Astrocyte (in vitro differentiated cells and primary cell): ENCODE measurements at regions not wholly inside any gene's neighbourhood (a gene's known extent, or its start where the extent isn't known, plus 50 kb on each side); places are given as distances from the start of the nearest gene placed in this dataset.

Experiments
- DNase-seq: peaks from one replicate; pipeline ENCODE4 v3.0.0-alpha.2; 2010; ENCODE audit warnings: low read depth
- FAIRE-seq: peaks from 2 replicates; lab custom pipeline; 2011; peaks lifted over from hg19 to GRCh38; lab: Jason Lieb, UNC
- H2AFZ ChIP-seq: 2 replicates; pipeline ENCODE4 v1.6.0; 2012; ENCODE audit warnings: low read depth, low read length, inconsistent platforms
- H3K27ac ChIP-seq: 2 replicates; pipeline ENCODE4 v1.5.1; 2011; ENCODE audit warnings: low read depth, low read length, inconsistent platforms
- H3K27me3 ChIP-seq: 2 replicates; pipeline ENCODE4 v1.6.0; 2011; ENCODE audit warnings: low read length, inconsistent platforms; ENCODE audit not compliant: insufficient read depth
- H3K36me3 ChIP-seq: 2 replicates; pipeline ENCODE4 v1.5.1; 2011; ENCODE audit warnings: low read length, inconsistent platforms; ENCODE audit not compliant: insufficient read depth
- H3K4me1 ChIP-seq: 2 replicates; pipeline ENCODE4 v1.5.1; 2011; ENCODE audit warnings: low read length, inconsistent platforms; ENCODE audit not compliant: insufficient read depth
- H3K4me2 ChIP-seq: 2 replicates; pipeline ENCODE4 v1.6.0; 2012; ENCODE audit warnings: low read length, inconsistent platforms
- H3K4me3 ChIP-seq: 2 replicates; pipeline ENCODE4 v1.5.1; 2011; ENCODE audit warnings: low read depth, mild to moderate bottlenecking, low read length, inconsistent platforms; ENCODE audit not compliant: insufficient read depth
- H3K79me2 ChIP-seq: 2 replicates; pipeline ENCODE4 v1.6.0; 2012; ENCODE audit warnings: mild to moderate bottlenecking, low read length, inconsistent platforms; ENCODE audit not compliant: insufficient read depth
- H3K9ac ChIP-seq: 2 replicates; pipeline ENCODE4 v1.6.0; 2012; ENCODE audit warnings: mild to moderate bottlenecking, low read length, inconsistent platforms
- H3K9me3 ChIP-seq: 2 replicates; pipeline ENCODE4 v1.5.1; 2012; ENCODE audit warnings: low read depth, mild to moderate bottlenecking, low read length, inconsistent platforms; ENCODE audit not compliant: insufficient read depth
- H4K20me1 ChIP-seq: 2 replicates; pipeline ENCODE4 v1.6.0; 2012; ENCODE audit warnings: low read length, inconsistent platforms; ENCODE audit not compliant: insufficient read depth
- H3K27ac Mint-ChIP-seq: one replicate; pipeline ENCODE4 v1.8.0; 2021; ENCODE audit warnings: mild to moderate bottlenecking, mixed read lengths; ENCODE audit not compliant: unreplicated experiment
- H3K27me3 Mint-ChIP-seq: one replicate; pipeline ENCODE4 v1.8.0; 2021; ENCODE audit warnings: low read depth, mixed read lengths; ENCODE audit not compliant: unreplicated experiment
- H3K36me3 Mint-ChIP-seq: one replicate; pipeline ENCODE4 v1.8.0; 2021; ENCODE audit warnings: low read depth, mixed read lengths; ENCODE audit not compliant: unreplicated experiment
- H3K4me1 Mint-ChIP-seq: one replicate; pipeline ENCODE4 v1.8.0; 2021; ENCODE audit warnings: low read depth, mixed read lengths; ENCODE audit not compliant: unreplicated experiment
- H3K4me3 Mint-ChIP-seq: one replicate; pipeline ENCODE4 v1.8.0; 2021; ENCODE audit warnings: mild to moderate bottlenecking, moderate library complexity, mixed read lengths; ENCODE audit not compliant: unreplicated experiment
- H3K9me3 Mint-ChIP-seq: one replicate; pipeline ENCODE4 v1.8.0; 2021; ENCODE audit warnings: mild to moderate bottlenecking, mixed read lengths; ENCODE audit not compliant: unreplicated experiment
- EZH2 ChIP-seq: IDR thresholded peaks from 2 replicates; pipeline ENCODE4 v1.6.1; 2012; ENCODE audit warnings: mild to moderate bottlenecking, low read length, inconsistent platforms; ENCODE audit not compliant: insufficient read depth
- TF ChIP-seq, protein P1 (sequence below): IDR thresholded peaks from 2 replicates; pipeline ENCODE4 v1.5.1; 2011; ENCODE audit warnings: low read depth, mild to moderate bottlenecking, inconsistent platforms, low read length, moderate library complexity; ENCODE audit not compliant: insufficient read depth

DNA sequence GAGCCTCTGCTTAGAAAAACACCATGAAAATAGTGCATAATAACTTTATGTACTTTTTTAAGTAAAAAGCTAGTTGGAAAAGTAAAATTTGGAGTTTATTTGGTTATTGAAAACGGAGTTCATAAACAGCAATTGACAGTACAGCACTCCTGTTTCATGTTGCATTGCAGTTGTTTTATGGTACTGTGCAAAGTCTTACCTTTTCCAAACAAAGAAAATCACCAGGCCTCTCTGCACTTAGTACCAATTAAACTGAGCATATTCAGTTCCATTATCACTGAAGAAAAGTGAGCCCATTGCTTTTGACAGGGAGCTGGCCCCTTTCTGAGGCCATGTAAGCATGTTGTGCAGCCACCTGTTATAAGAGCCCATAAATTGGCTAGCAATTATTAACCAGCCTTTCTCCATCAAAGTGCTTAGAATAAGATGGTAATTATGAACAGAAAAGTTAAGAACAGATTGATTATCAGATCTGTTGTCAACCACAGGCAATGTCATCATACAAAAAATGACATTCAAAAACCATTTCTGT, 376.6 kb upstream of the EMCN start:
- H3K4me3 Mint-ChIP-seq: no peak overlapping the region
- H3K9me3 Mint-ChIP-seq: peaks cover 4% of the 10 kb centered on the region
- FAIRE-seq (no peak), DNase-seq (no peak)
- no peaks in the 10 kb centered on the region for H3K27me3 Mint-ChIP-seq
- Histone ChIP-seq H3K9ac (no peak overlapping the region), H3K4me2 (no peak overlapping the region), H4K20me1 (no peaks in the 10 kb centered on the region), H3K27me3 (no peaks in the 10 kb centered on the region), H3K36me3 (no peaks in the 10 kb centered on the region), H3K9me3 (no peaks in the 10 kb centered on the region), H3K79me2 (no peaks in the 10 kb centered on the region), H3K4me1 (no peaks in the 10 kb centered on the region), H2AFZ (no peak overlapping the region), H3K27ac (no peak overlapping the region), H3K4me3 (no peak overlapping the region)
- no peaks in the 10 kb centered on the region for H3K36me3 Mint-ChIP-seq
- no peaks in the 10 kb centered on the region for H3K4me1 Mint-ChIP-seq
- TF ChIP-seq EZH2: no peak
- TF ChIP-seq, protein P1, sequence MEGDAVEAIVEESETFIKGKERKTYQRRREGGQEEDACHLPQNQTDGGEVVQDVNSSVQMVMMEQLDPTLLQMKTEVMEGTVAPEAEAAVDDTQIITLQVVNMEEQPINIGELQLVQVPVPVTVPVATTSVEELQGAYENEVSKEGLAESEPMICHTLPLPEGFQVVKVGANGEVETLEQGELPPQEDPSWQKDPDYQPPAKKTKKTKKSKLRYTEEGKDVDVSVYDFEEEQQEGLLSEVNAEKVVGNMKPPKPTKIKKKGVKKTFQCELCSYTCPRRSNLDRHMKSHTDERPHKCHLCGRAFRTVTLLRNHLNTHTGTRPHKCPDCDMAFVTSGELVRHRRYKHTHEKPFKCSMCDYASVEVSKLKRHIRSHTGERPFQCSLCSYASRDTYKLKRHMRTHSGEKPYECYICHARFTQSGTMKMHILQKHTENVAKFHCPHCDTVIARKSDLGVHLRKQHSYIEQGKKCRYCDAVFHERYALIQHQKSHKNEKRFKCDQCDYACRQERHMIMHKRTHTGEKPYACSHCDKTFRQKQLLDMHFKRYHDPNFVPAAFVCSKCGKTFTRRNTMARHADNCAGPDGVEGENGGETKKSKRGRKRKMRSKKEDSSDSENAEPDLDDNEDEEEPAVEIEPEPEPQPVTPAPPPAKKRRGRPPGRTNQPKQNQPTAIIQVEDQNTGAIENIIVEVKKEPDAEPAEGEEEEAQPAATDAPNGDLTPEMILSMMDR: no peak
- H3K27ac Mint-ChIP-seq: no peak overlapping the region

DNA sequence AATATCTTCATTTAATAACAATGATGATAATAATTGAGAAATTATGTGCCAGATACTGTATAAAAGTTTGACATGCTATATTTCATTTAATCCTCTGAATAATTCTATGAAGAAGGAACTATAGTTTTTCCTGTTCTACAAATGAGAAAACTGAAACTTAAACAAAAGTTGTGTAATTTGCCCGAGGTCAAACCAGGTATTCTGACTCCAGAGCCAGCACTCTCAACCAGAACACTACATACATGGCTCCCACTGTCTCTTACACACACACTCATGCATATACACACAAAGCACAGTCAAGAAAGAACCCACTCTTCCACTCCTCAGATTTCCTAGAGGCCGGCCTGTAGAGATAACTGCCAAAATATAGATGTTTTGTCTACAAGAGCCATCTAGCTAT, 374.0 kb upstream of the EMCN start:
- Histone ChIP-seq H3K27ac (no peak overlapping the region), H3K36me3 (no peaks in the 10 kb centered on the region), H3K27me3 (no peaks in the 10 kb centered on the region), H3K79me2 (no peaks in the 10 kb centered on the region), H3K4me3 (no peak overlapping the region), H3K4me2 (no peak overlapping the region), H2AFZ (no peak overlapping the region), H3K9me3 (no peaks in the 10 kb centered on the region), H3K9ac (no peak overlapping the region), H3K4me1 (no peaks in the 10 kb centered on the region), H4K20me1 (no peaks in the 10 kb centered on the region)
- Mint-ChIP-seq H3K27ac (no peak overlapping the region), H3K27me3 (no peaks in the 10 kb centered on the region), H3K4me1 (no peaks in the 10 kb centered on the region), H3K36me3 (no peaks in the 10 kb centered on the region), H3K4me3 (no peak overlapping the region), H3K9me3 (peaks cover 4% of the 10 kb centered on the region)
- DNase-seq (no peak), FAIRE-seq (no peak)
- TF ChIP-seq, protein P1: no peak
- TF ChIP-seq EZH2: no peak

DNA sequence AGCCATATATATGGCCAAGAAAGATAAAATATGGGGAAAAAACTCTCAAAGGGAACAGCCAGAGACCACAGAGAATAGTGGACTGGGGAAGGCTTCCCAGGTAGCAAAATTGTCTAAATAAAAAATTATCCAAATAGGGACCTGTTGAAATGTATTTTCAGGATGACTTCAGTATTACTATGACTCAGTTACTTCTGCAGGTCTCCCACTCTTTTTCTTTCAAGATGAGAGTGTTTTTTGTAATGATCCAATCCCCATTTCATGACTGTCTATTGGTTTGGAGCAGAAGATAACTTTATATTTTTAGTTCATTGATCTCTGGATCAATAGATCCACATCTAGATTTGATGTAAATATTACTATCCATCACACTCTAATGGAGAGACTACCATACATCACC, 372.1 kb upstream of the EMCN start:
- no peak for FAIRE-seq
- Mint-ChIP-seq H3K27ac (no peak overlapping the region), H3K36me3 (no peaks in the 10 kb centered on the region), H3K9me3 (peaks cover 7% of the 10 kb centered on the region), H3K27me3 (no peaks in the 10 kb centered on the region), H3K4me3 (no peak overlapping the region), H3K4me1 (no peaks in the 10 kb centered on the region)
- Histone ChIP-seq H3K9me3 (no peaks in the 10 kb centered on the region), H3K4me3 (no peak overlapping the region), H4K20me1 (no peaks in the 10 kb centered on the region), H3K27ac (no peak overlapping the region), H3K9ac (no peak overlapping the region), H3K4me2 (no peak overlapping the region), H3K36me3 (no peaks in the 10 kb centered on the region), H3K79me2 (no peaks in the 10 kb centered on the region), H3K27me3 (no peaks in the 10 kb centered on the region), H3K4me1 (no peaks in the 10 kb centered on the region), H2AFZ (no peak overlapping the region)
- TF ChIP-seq, protein P1: no peak
- TF ChIP-seq EZH2: no peak
- no peak for DNase-seq
